GM19043 (cell line): ENCODE measurements at regions not wholly inside any gene's neighbourhood (a gene's known extent, or its start where the extent isn't known, plus 50 kb on each side); places are given as distances from the start of the nearest gene placed in this dataset.

Experiments used
- ATAC-seq: cut with Tn5 transposase; IDR thresholded peaks from one replicate; pipeline ENCODE4 v1.9.1; 2021; ENCODE audit warnings: low read depth; ENCODE audit not compliant: unreplicated experiment

DNA sequence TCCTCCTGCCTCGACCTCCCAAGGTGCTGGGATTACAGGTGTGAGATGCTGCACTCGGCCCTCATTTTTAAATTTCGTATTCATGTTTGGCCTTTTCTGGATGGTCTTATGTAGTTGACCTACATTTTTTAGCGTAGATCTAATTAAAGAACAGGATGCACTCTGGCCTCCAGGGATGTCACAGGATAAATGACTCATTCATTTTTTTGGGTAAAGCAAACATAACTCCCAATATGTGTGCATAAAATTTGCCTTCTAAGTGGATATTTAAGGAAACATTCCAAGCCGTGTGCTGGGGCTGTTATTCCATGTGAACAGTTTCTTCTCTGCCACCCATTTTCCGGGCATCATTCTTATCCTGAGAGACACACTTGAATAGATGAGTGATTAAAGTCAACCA, 501.6 kb downstream of the IRX1 start:
- ATAC-seq: no peak

DNA sequence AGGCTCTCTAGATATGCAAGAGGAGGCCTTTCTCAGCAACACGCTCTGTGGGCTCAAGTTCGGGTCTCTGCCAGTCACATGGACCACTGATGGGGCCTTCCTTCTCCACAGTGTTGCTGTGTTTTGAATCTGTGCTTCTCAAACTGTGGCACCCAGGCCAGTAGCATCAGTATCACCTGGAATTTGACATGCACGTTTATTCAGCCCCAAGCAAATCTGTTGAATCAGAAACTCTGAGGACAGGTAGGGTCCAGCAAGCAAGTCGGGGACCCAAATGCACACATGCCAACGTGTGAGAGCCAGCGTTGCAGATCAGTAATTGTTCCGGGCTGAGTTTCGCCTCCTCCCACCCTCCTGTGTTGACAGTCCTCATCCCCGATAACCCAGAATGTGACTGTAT, 502.6 kb downstream of the IRX1 start:
- no peak for ATAC-seq

DNA sequence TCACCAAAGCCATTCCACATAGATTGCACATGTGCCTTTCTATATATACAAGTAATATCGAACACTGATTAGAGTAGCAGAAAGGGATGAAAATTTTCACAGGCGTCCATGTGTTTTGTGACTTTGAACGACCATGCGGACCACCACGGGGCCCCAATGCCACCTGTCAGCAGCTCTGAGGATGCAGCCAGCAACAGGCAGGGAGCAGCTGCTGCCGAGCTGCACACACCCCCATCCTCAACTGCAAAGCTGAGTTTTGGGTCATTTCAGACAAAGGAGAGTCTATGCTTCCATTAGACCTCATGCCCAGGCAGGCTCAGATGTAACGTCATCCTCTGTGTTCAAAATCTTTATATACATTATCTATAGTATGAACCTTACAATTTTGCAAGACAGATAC, 503.8 kb downstream of the IRX1 start:
- no peak for ATAC-seq

GRCh38 chr5:4100739-4101138, 505.1 kb downstream of the IRX1 start:
- no peak for ATAC-seq

- ATAC-seq: no peak
Measured at GRCh38 chr5:4101189-4101588, 505.6 kb downstream of the IRX1 start.

- no peak for ATAC-seq
Measured at GRCh38 chr5:4104831-4105597, 509.4 kb downstream of the IRX1 start.

DNA sequence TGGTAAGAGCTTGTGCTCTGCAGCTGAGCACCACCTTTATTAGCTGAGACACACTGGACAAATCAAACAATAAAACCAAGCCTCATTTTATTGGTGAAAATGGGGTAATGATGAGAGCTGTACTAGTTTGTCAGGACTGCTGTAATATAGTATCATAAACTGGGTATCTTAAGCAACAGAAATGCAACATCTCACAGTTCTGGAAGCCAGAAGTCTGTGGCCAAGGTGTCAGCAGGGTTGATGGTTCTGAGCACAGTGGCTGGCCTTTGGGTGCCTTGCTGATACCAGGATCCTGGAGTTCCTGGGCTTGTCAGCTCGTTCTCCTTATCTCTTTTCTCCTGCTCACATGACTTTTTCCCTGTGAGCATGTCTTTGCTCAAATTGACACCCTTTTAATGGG, 513.1 kb downstream of the IRX1 start:
- no peak for ATAC-seq

- no peak for ATAC-seq
Measured at GRCh38 chr5:4113426-4113825, 517.8 kb downstream of the IRX1 start.

GRCh38 chr5:4113905-4114304, 518.3 kb downstream of the IRX1 start:
- no peak for ATAC-seq

DNA sequence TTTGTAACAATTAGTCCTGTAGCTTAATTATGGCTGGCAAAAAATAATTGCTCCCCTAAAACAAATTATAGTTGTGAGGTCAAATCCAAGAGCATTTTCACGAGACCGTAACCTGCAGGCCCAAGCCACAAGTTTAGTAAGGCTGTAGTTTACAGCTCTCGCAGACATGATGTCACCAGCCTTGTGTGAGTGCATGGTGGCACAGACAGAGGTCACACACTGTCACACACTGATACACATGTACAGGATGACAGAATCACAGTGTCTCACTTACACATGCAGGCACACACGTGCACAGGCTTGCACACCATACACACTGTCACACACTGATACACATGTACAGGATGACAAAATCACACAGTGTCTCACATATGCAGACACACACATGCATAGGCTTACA, 518.8 kb downstream of the IRX1 start:
- no peak for ATAC-seq

DNA sequence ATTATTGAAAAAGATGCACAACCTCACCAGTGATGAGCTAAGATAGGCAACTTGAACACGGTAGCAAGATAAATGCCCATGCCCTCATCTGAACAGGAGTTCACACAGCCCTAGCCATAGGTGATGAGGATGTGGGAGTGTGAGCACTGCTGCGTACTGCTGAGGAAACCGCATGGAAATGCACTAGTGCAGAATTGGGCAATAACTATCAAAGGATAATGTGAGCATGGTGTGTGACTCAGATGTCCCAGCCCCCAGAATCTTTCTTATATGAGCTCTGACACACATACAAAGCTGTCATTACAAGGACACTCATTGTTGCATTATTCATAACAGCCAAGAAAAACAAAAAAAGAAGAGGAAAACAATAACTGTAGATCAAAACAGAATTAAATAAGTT, 521.2 kb downstream of the IRX1 start:
- ATAC-seq: no peak

DNA sequence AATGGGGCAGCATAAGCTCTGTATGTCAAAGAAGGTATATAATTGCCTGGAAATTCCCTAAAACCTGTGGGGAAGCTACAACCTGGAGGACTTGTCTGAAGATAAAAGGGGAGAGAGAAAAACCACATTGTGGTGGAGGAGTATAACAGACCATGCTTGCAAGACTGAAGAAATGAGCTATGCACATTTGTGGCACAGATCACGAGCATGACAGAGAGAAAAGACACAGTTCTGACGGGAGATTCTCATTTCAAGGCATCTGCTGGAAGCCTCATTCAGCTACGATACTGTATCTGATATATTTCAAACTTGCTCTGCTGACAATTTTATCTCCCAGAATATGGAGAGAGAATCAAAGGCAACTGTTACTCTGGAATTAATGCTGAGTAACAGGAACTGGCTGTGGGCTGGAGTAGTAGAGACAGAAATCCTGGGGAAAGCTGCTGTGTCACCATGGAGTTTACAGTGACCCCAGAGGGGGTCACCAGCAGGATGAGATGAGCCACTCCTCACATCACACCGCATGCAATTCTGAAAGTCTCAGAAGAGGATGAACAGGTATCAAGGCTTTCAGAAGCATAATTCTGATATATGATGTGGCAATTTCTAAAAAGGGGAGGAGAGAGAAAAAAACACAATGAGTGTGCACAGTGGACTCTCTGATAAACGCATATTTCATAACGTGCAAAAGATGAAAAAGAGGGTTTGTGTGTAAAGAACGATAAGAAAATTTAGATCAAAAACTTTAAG, 528.8 kb downstream of the IRX1 start:
- ATAC-seq: no peak

DNA sequence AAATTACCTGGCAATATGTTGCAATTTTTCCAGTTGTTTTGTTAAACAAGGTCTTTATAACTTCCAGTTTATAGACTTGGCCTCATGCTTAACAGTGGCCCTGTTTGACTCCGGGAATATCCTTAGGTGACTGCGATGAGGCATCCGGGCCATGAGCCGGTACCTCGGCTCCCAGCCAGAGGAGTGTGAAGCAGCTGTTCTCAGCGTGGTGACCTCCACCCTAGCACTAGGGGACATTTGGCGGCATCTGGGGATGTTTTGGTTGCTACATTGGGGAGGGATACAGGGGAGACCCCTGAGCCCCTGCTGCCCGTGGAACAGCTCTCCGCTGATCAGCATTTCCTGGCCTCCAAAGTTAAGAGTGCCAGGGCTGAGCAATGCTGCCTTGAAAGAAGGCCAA, 533.4 kb downstream of the IRX1 start:
- no peak for ATAC-seq

DNA sequence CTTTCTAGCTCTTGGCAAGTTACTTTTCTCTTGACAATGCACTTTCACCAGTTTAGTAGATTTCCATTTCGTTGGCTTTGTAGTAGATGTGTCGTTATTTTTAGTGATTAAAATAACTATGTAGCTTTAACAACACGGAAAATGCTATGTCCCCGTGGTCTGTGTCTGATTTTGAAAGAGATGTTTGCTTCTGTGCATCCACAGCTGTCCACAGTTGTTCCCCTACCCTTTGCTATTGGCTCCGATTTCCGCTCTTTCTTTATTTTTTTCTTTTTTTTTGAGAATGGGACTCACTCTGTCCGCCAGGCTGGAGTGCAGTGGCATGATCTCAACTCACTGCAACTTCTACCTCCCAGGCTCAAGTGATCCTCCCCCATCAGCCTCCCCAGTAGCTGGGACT, 533.9 kb downstream of the IRX1 start:
- ATAC-seq: no peak

- ATAC-seq: no peak
Measured at GRCh38 chr5:4130819-4131218, 535.2 kb downstream of the IRX1 start.

DNA sequence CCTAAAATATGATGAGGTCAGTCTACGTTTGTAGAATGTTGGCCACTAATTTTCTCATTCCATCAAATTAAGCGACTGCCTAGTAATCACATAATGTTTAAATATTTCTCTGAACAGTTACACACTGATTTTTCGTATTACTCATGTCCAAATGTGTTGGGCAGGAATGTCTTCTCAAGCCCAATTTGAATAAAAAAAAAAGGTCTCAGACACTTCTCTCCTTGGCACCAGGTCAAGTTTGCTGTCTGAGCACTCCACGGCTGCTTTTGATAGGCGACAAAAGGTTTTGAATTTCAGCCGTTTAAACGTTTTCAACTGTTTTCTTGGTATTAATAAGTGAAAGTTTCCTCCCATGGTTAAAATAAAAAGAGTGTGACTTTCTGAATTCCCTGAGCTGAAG, 542.1 kb downstream of the IRX1 start:
- no peak for ATAC-seq

DNA sequence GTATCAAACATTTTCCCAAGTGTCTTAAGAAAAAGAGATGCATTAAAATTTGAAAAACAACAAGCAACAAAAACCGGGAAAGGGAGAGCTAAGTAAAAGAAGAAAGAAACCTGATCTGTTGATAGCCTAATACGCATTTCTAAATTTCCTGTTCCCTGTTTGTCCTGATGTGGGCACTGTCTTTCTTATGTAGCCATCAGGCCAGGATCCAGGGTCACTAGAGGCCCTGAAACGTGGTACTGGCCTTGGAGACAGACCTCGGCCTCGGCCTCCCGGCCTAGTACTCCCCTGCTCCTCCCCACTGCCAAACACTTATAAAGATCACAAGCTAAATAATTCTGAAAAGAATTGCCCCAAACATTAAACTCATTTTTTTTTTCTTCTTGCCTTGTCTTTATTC, 547.2 kb downstream of the IRX1 start:
- no peak for ATAC-seq

DNA sequence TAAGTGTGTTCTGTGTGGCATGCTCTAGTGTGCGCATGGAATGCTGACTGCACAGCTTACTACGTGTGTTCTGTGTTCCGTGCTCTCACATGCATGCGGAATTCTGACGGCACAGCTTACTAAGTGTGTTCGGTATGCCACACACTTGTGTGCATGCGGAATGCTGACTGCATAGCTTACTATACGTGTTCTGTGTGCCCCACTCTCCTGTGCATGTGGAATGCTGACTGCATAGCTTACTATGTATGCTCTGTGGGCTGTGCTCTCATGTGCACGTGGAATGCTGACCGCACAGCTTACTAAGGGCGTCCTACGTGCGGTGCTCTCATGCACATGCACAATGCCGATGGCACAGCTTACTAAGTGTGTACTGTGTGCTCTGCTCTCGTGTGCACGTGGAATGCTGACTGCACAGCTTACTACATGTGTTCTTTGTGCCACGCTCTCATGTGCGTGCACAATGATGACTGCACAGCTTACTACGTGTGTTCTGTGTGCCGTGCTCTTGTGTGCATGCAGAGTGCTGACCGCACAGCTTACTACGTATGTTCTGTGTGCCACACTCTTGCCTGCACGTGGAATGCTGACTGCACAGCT, 548.9 kb downstream of the IRX1 start:
- ATAC-seq: no peak

DNA sequence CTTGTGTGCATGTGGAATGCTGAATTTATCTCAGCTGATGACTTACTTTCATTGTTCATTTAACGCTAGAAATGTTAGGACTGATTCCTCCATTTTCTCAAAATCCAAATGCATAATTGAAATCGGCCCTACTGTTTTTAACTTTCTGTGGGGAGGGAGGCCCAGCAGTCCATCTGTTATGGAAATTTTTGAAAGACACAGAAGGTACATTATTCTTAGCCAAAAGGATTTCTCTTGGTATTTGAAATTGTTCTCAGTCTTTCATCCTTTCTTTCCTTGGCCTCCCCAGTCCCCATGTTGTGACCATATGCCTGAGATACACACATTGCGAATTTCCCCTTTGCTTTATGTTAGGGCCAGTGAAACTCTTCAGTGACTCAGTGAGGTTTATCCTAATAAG, 549.9 kb downstream of the IRX1 start:
- no peak for ATAC-seq

- ATAC-seq: no peak
Measured at GRCh38 chr5:4148009-4148408, 552.4 kb downstream of the IRX1 start.

DNA sequence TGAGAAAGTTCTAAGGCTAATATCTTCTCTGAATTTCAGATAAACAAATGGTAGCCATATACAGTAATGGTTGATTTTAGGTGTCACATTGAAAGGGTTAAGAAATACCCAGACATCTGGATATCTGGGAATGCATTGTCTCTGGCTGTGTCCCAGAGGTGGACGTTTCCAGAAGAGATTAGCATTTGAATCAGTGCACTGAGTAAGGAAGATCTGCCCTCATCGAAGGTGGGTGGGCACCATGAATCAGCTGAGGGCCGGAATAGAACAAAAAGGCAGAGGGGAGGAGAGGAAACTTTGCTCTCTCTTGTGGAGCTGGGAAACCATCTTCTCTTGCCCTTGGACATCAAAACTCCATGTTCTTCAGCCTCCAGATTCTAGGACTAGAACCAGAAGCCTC, 554.4 kb downstream of the IRX1 start:
- ATAC-seq: no peak

DNA sequence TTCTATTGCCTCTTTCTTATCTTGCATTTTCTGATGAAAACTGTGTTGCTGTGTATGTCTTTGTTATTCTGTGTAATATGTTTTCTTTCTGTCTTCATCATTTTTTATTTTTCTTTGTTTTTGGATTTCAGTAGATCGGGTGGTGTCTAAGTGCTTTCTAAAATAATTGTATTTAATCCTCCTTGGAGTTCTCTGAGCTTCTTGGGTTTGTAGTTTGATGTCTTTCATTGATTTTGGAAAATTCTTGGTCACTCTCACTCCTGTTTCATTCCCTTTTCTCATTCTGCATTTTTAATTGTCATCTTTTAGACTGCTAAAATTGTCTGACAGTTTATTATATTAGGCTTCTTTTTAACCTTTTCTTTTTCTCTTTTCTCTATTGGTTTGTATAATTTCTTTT, 560.5 kb downstream of the IRX1 start:
- ATAC-seq: no peak
